ENCODE measurements at regions not wholly inside any gene's neighbourhood (a gene's known extent, or its start where the extent isn't known, plus 50 kb on each side); places are given as distances from the start of the nearest gene placed in this dataset.

- Histone ChIP-seq H3K36me3 (replicated peaks in 1 of 2; ENCODE audit: control insufficient read depth in 1 of 2, insufficient read depth in 2 of 2, low read length in 2 of 2) (no peaks in the 10 kb centered on the region), H3K27me3 (ENCODE audit: control insufficient read depth in 2 of 2, insufficient read depth in 2 of 2, low read length in 2 of 2) (no peaks in the 10 kb centered on the region), H3K4me1 (ENCODE audit: control insufficient read depth in 1 of 2, insufficient read depth in 2 of 2, low read length in 2 of 2) (peaks cover 13 to 16% of the 10 kb centered on the region in 2 donors), H3K79me2 (ENCODE audit: insufficient read depth, low read length) (no peaks in the 10 kb centered on the region), H3K4me3 (replicated peaks in 1 of 3; ENCODE audit: low read depth in 2 of 3, low read length in 3 of 3) (no peak overlapping the region), H4K20me1 (ENCODE audit: insufficient read depth, low read length) (no peaks in the 10 kb centered on the region), H2AFZ (ENCODE audit: insufficient read depth, low read depth, low read length, poor library complexity, severe bottlenecking) (no peak overlapping the region), H3K27ac (ENCODE audit: low read depth in 1 of 2, low read length in 2 of 2) (no peak overlapping the region), H3K9me3 (replicated peaks in 1 of 2; ENCODE audit: control insufficient read depth in 1 of 2, insufficient read depth in 1 of 2, low read length in 2 of 2) (no peaks in the 10 kb centered on the region), H3K4me2 (replicated peaks; ENCODE audit: extremely low read depth, low read length, poor library complexity, severe bottlenecking) (no peak overlapping the region), H3K9ac (ENCODE audit: insufficient read depth, low read length, poor library complexity, severe bottlenecking) (no peak overlapping the region)
- intact Hi-C loops (cut with micrococcal nuclease) = no loop called here
- no peak for DNase-seq
- TF ChIP-seq CTCF (IDR thresholded peaks at IDR 0.05) = no peak
- no CpG with 5 or more reads among the region's 2 CpGs for WGBS (ENCODE audit: insufficient coverage)
- Mint-ChIP-seq H3K27me3 (ENCODE audit: low read depth in 3 of 3) (peaks cover 0 to 2% (median 0%) of the 10 kb centered on the region in 3 donors), H3K4me1 (peaks cover 11% of the 10 kb centered on the region), H3K4me3 (no peak overlapping the region), H3K9me3 (peaks cover 0 to 7% (median 1%) of the 10 kb centered on the region in 7 donors), H3K36me3 (no peaks in the 10 kb centered on the region), H3K27ac (no peak overlapping the region)
Observed at GRCh38 chr18:66729442-66730239, 125.8 kb upstream of the CDH19 start.

GRCh38 chr18:66728951-66729350 lies 125.1 kb upstream of the CDH19 start:
- DNase-seq = peak in 1 of 3 donors; percentile 1
- peaks cover 11% of the 10 kb centered on the region for H3K4me1 Mint-ChIP-seq
- H3K27ac Mint-ChIP-seq = peak overlapping the region in 1 of 7 donors; percentile 52
- H3K9me3 ChIP-seq (replicated peaks in 1 of 2; ENCODE audit: control insufficient read depth in 1 of 2, insufficient read depth in 1 of 2, low read length in 2 of 2) = no peaks in the 10 kb centered on the region
- WGBS (ENCODE audit: insufficient coverage) = 63% methylated on average over 1 of the region's 5 CpGs
- no peak overlapping the region for H3K4me3 ChIP-seq (replicated peaks in 1 of 3; ENCODE audit: low read depth in 2 of 3, low read length in 3 of 3)
- no peaks in the 10 kb centered on the region for H3K36me3 Mint-ChIP-seq
- peaks cover 0 to 2% (median 0%) of the 10 kb centered on the region in 3 donors for H3K27me3 Mint-ChIP-seq (ENCODE audit: low read depth in 3 of 3)
- intact Hi-C loops (cut with micrococcal nuclease) = no loop called here
- H3K4me2 ChIP-seq (replicated peaks; ENCODE audit: extremely low read depth, low read length, poor library complexity, severe bottlenecking) = no peak overlapping the region
- no peak overlapping the region for H2AFZ ChIP-seq (ENCODE audit: insufficient read depth, low read depth, low read length, poor library complexity, severe bottlenecking)
- no peak overlapping the region for H3K9ac ChIP-seq (ENCODE audit: insufficient read depth, low read length, poor library complexity, severe bottlenecking)
- H4K20me1 ChIP-seq (ENCODE audit: insufficient read depth, low read length) = no peaks in the 10 kb centered on the region
- peaks cover 13 to 16% of the 10 kb centered on the region in 2 donors for H3K4me1 ChIP-seq (ENCODE audit: control insufficient read depth in 1 of 2, insufficient read depth in 2 of 2, low read length in 2 of 2)
- TF ChIP-seq CTCF (IDR thresholded peaks at IDR 0.05) = no peak
- peak overlapping the region in 1 of 2 donors; percentile 14 for H3K27ac ChIP-seq (ENCODE audit: low read depth in 1 of 2, low read length in 2 of 2)
- H3K36me3 ChIP-seq (replicated peaks in 1 of 2; ENCODE audit: control insufficient read depth in 1 of 2, insufficient read depth in 2 of 2, low read length in 2 of 2) = no peaks in the 10 kb centered on the region
- no peaks in the 10 kb centered on the region for H3K79me2 ChIP-seq (ENCODE audit: insufficient read depth, low read length)
- no peak overlapping the region for H3K4me3 Mint-ChIP-seq
- H3K27me3 ChIP-seq (ENCODE audit: control insufficient read depth in 2 of 2, insufficient read depth in 2 of 2, low read length in 2 of 2) = no peaks in the 10 kb centered on the region
- peaks cover 0 to 7% (median 1%) of the 10 kb centered on the region in 7 donors for H3K9me3 Mint-ChIP-seq
